Kidney (tissue), 13 donors: ENCODE measurements at regions not wholly inside any gene's neighbourhood (a gene's known extent, or its start where the extent isn't known, plus 50 kb on each side); places are given as distances from the start of the nearest gene placed in this dataset.
A peak's percentile ranks its signal among the peaks of the same experiment; 100 is the strongest.

ENCODE experiments used
- DNase-seq, 5 donors: peaks; one replicate each; pipeline ENCODE4 v3.0.0-alpha.2; 2013 to 2020
- FAIRE-seq: peaks from 2 replicates; lab custom pipeline; 2012; peaks lifted over from hg19 to GRCh38; lab: Jason Lieb, UNC
- H3K27ac ChIP-seq, 2 donors: one replicate each; pipeline ENCODE4 v1.7.0; 2013; ENCODE audit warnings: low read depth in 2 of 2, low read length in 2 of 2, inconsistent platforms in 1 of 2
- H3K27me3 ChIP-seq: one replicate; pipeline ENCODE4 v1.7.1; 2013; ENCODE audit warnings: low read length, inconsistent platforms; ENCODE audit not compliant: control insufficient read depth, insufficient read depth
- H3K36me3 ChIP-seq, 3 donors: one replicate each; pipeline versions ENCODE4 v1.7.0 to v1.7.1; 2013; ENCODE audit warnings: low read length in 3 of 3, control low read depth in 1 of 3, inconsistent platforms in 1 of 3; ENCODE audit not compliant: insufficient read depth in 3 of 3, control insufficient read depth in 2 of 3
- H3K4me1 ChIP-seq, 3 donors: one replicate each; pipeline versions ENCODE4 v1.7.0 to v1.7.1; 2013; ENCODE audit warnings: low read length in 3 of 3, inconsistent platforms in 1 of 3, low read depth in 1 of 3; ENCODE audit not compliant: control insufficient read depth in 2 of 3, insufficient read depth in 2 of 3
- H3K4me3 ChIP-seq, 3 donors: one replicate each; pipeline versions ENCODE4 v1.7.0 to v1.8.1; 2013; ENCODE audit warnings: low read length in 3 of 3, control low read depth in 1 of 3, inconsistent platforms in 1 of 3
- H3K9ac ChIP-seq, 3 donors: one replicate each; pipeline versions ENCODE4 v1.7.0 to v1.7.1; 2013; ENCODE audit warnings: low read length in 3 of 3, control low read depth in 1 of 3, inconsistent platforms in 1 of 3
- H3K9me3 ChIP-seq, 3 donors: one replicate each; pipeline versions ENCODE4 v1.7.0 to v1.7.1; 2013; ENCODE audit warnings: low read length in 3 of 3, control low read depth in 1 of 3, inconsistent platforms in 1 of 3; ENCODE audit not compliant: control insufficient read depth in 2 of 3, insufficient read depth in 1 of 3
- intact Hi-C: fragments of 100-400 bp; cut with DNase I; formaldehyde crosslinking; loops from one replicate; pipeline ENCODE4 v1.11.1; 2022
- TF ChIP-seq, protein P1 (sequence below): IDR thresholded peaks from 3 replicates; pipeline ENCODE4 v1.5.1; 2012; ENCODE audit warnings: mild to moderate bottlenecking, moderate library complexity, borderline replicate concordance; ENCODE audit not compliant: insufficient read depth; ENCODE audit errors: extremely low read depth
- donor health status: control.
- donor health status: control.
- donor health status: control.
- donor health status: control.
- donor health status: control.
- donor health status: DM: yes; HTN: yes; CAD: no.
- donor health status: Normal renal cell carcinoma (clear cell type).

DNA sequence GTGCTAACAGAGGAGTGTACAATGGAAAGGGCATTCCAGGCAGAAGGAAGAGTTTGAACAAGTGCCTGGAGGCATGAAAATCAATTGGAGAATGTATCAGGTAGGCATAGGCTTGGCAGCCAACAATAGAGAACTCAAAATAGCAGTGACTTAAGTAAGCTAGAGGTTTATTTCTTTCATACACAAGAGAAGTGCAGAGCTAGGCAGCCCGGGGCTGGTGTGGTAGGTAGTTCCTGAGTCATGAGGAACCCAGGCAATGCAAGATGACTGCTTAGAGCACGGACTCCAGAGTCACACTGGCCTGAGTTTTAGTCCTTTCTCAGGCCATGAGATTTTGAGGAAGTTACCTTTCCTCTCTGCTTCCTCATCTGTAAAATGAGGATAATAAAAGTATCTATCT lies 74.8 kb upstream of the LRRN2 start:
- H3K27ac ChIP-seq: no peak overlapping the region
- FAIRE-seq: no peak
- H3K27me3 ChIP-seq: no peaks in the 10 kb centered on the region
- H3K4me3 ChIP-seq: no peak overlapping the region
- H3K9ac ChIP-seq: no peak overlapping the region
- H3K36me3 ChIP-seq: no peaks in the 10 kb centered on the region
- DNase-seq: no peak
- H3K4me1 ChIP-seq: peaks cover 0 to 9% (median 6%) of the 10 kb centered on the region in 3 donors
- no peaks in the 10 kb centered on the region for H3K9me3 ChIP-seq
- TF ChIP-seq, protein P1, sequence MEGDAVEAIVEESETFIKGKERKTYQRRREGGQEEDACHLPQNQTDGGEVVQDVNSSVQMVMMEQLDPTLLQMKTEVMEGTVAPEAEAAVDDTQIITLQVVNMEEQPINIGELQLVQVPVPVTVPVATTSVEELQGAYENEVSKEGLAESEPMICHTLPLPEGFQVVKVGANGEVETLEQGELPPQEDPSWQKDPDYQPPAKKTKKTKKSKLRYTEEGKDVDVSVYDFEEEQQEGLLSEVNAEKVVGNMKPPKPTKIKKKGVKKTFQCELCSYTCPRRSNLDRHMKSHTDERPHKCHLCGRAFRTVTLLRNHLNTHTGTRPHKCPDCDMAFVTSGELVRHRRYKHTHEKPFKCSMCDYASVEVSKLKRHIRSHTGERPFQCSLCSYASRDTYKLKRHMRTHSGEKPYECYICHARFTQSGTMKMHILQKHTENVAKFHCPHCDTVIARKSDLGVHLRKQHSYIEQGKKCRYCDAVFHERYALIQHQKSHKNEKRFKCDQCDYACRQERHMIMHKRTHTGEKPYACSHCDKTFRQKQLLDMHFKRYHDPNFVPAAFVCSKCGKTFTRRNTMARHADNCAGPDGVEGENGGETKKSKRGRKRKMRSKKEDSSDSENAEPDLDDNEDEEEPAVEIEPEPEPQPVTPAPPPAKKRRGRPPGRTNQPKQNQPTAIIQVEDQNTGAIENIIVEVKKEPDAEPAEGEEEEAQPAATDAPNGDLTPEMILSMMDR: no peak
- intact Hi-C loops: loop anchor here (10.0 kb wide), 1 partner anchor 196 kb away; no protein-coding TSS in a partner anchor

- FAIRE-seq: no peak
- Histone ChIP-seq H3K9ac (no peak overlapping the region), H3K27me3 (no peaks in the 10 kb centered on the region), H3K36me3 (no peaks in the 10 kb centered on the region), H3K4me1 (peaks cover 0 to 9% (median 6%) of the 10 kb centered on the region in 3 donors), H3K4me3 (no peak overlapping the region), H3K9me3 (no peaks in the 10 kb centered on the region), H3K27ac (peak overlapping the region in 1 of 2 donors; percentile 3)
- intact Hi-C loops: loop anchor here (10.0 kb wide), 1 partner anchor 196 kb away; no protein-coding TSS in a partner anchor
- TF ChIP-seq, protein P1: no peak
- no peak for DNase-seq
These were observed 75.2 kb upstream of the LRRN2 start for GRCh38 chr1:204760757-204761156.

DNA sequence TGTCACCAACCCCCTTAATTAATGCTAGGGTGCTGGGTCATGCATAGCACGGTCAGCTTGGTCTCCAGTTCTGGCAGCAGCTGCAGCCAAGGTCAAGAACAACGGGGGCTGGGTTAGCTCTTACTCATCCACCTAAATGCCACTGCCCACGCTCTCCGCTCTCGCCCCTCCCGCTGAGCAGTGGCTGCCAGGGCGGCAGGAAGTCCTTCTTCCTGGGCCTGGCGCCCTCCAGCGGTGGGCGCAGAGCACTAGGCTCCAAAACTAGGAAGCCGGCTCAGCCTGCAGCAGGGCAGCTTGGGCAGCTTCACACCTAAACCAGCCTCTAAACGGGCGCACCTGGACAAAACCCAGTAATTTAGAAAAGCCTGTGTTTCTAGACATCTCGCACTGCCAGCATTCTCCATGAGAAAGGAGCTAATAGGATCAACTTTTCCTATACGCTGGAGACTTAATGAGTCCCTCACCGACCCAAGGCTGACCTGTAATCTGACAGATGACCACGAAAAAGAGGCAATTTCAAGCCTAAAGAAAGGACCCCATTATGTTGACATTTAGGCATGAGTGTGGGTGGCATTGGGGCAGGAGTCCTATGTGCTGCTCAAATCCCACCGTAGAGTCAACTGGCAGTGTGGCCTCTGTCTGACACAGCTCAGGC lies 78.4 kb upstream of the LRRN2 start:
- Histone ChIP-seq H3K27me3 (no peaks in the 10 kb centered on the region), H3K4me3 (peak overlapping the region in 1 of 3 donors; percentile 26), H3K9ac (peak overlapping the region in 1 of 3 donors; percentile 47), H3K4me1 (peaks cover 0 to 9% (median 6%) of the 10 kb centered on the region in 3 donors), H3K36me3 (no peaks in the 10 kb centered on the region), H3K27ac (no peak overlapping the region), H3K9me3 (no peaks in the 10 kb centered on the region)
- DNase-seq: peak; percentile 77 to 96 (median 78)
- TF ChIP-seq, protein P1: peak; percentile 79
- FAIRE-seq: no peak
- intact Hi-C loops: loop anchor here (10.0 kb wide), 1 partner anchor 199 kb away; no protein-coding TSS in a partner anchor
